ENCODE measurements at regions not wholly inside any gene's neighbourhood (a gene's known extent, or its start where the extent isn't known, plus 50 kb on each side); places are given as distances from the start of the nearest gene placed in this dataset.

DNA sequence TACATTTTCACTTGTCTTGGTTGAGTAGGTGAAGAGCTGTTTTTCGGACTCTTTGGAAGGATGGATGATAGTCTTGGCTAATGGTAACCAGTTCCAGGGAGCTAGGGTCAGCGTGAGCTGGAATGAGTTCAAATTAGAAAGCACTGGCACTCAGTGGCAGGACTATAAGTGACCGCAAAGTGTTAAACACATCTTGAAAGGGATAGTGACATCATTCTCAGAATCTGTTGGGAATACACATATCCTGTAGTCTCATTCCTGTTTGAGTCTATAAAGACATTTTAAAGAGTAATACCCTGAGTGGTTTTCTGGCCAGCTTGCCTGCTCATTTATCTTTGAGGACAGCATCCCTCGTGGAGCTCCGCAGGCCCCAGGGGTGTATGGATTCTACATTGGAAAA is 56.7 kb upstream of the TMEM248 start:
- DNase-seq (ENCODE audit: low spot score), result no peak

DNA sequence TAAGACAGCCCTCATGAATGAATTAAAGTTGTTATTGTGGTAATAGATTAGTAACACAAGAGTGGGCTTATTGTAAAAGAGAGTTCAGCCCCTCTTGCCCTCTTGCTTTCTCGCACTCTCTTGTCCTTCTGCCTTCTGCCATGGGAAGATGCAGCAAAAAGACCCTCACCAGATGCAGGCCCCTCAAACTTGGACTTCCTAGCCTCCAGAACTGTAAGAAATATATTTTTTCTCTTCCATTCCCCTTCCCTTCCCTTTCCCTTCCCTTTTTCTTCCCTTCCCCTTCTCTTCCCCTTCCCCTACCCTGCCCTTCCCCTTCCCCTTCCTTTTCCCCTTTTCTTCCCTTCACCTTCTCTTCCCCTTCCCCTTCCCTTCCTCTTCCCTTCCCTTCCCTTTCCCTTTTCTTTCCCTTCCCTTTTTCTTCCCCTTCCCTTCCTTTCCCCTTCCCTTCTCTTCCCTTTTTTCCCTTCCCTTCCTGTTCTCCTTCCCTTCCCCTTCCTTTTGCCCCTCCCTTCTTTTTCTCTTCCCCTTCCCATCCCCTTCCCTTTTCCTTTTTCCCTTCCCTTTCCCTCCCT is 55.6 kb upstream of the TMEM248 start:
- DNase-seq (ENCODE audit: low spot score), result no peak

DNA sequence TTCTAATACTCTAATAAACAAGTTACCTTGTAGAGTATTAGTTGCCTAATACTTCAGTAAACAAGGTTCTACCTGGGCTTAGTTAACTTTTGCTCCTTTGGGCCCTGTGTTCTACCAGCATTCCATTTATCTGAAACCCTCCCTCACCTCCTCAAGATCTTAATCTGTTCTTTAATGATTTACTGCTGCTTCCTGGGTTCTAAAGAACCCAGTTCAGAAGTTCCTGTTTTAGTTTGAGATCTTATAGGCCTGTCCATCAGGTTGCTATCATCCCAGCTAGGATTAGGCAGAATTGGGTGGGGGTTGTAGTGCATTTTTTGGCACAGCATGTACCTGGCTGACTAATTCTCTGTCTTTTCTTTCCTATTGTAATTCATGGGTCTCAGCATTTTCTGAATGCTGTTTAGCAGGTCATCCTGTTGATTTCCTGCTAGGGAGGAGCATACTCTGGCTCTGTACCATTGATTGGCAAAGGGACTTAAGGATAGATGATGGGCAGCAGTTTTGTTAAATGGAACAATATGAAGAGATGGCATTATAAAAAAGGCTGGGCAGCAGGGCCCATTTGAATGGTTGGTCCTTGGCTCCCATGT is 53.7 kb upstream of the TMEM248 start:
- peak; percentile 70 for DNase-seq (ENCODE audit: low spot score)

DNA sequence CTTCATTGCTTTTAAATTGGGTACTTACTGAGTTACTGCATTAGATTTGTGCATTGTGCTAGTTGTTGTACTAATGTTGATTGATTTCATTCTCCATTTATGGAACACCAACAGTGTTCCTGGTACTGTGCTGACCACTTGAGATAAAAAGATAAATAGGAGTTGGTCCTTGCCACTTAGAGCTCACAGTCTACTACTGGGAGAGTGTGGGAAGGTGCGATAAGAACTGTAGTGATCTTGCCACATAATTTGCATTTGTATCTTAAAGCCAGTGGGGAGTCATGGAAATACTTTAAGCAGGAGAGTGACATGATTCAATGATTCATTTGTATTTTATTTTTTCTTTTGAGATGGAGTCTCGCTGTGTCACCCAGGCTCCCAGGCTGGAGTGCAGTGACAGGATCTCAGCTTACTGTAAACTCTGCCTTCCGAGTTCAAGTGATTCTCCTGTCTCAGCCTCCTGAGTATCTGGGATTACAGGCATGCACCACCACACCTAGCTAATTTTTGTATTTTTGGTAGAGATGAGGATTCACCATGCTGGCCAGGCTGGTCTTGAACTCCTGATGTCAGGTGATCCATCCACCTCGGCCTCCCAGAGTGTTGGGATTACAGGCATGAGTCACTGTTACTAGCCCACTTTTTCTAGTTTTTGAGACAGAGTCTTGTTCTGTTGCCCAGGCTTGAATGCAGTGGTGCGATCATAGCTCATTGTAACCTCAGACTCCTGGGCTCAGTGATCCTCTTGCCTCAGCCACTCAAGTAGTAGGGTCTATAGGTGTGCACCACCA is 51.2 kb upstream of the TMEM248 start:
- DNase-seq (ENCODE audit: low spot score), result no peak

DNA sequence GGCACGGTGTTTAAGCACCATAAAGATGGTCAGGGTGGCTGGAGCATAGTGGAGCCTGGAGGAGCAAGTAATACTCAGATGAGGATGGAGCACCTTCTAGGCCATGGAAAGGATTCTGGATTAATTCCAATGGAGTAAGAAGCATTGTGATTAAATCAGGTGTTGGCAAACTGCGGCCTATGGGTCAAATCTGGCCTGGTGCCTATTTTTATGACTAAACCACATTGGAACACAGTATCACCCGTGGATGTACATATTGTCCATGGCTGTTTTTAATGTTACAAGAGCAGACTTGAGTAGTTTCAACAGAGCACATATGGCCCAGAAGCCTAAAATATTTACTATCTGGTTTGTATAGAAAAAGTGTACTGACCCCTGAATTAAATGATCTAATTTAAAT is 49.9 kb upstream of the TMEM248 start:
- DNase-seq (ENCODE audit: low spot score), result no peak

All from HT-29 (cell line).